HG03064 (cell line): ENCODE measurements at regions not wholly inside any gene's neighbourhood (a gene's known extent, or its start where the extent isn't known, plus 50 kb on each side); places are given as distances from the start of the nearest gene placed in this dataset.

ENCODE experiments used
- ATAC-seq: cut with Tn5 transposase; IDR thresholded peaks from one replicate; pipeline ENCODE4 v1.9.1; 2021; ENCODE audit warnings: low read depth; ENCODE audit not compliant: unreplicated experiment

- no peak for ATAC-seq
Observed at GRCh38 chr18:54714851-54715250, 113.4 kb upstream of the RAB27B start.

DNA sequence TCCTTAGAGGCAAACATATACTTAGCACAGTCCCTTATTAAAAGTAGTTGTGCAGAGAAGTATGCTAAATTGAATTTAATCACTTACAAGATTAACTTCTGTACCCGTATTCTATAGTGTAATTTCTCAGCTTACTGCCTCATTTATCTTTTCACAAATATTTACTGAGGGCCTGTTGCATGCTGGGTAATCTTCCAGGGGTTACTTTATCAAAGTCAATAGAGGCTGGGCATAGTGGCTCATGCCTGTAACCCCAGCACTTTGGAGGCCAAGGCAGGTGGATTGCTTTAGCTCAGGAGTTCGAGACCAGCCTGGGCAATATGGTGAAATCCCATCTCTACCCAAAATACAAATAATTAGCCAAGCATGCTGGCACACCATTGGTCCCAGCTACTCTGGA, 111.7 kb upstream of the RAB27B start:
- no peak for ATAC-seq

DNA sequence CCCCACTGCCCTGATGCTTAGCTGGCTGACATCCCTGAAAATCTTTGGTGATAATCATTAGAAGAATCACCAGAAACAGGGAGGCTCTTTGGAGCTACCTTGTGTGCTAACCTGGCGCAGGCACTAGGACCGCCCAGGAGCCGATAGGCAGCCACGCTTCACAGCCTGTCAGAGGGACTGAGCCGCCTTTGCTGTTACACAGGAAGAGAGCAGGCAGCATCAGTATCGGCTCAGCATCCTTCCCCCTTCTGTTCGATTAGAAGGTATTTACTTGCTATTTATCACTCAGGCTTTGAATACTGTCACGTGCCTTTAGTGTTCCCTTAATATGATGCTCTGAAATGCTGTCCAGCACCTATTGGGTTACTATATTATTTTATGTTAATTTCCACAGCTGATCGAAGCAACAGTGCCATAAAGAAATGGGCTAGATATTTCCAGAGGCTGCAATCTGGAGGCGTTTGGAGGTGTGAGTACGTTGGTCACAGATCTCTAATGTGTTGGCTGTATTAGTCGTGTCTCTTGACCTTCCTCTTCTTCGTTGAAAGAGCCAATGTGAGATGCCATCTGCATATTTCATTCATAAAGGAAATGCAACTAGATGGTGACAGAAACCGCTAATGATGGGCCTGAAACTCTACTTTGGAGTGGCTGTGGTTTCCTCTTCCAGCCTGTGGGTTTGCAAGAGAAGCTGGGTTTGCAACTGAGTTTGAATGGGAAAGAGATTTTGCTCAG, 110.4 kb upstream of the RAB27B start:
- ATAC-seq: no peak

DNA sequence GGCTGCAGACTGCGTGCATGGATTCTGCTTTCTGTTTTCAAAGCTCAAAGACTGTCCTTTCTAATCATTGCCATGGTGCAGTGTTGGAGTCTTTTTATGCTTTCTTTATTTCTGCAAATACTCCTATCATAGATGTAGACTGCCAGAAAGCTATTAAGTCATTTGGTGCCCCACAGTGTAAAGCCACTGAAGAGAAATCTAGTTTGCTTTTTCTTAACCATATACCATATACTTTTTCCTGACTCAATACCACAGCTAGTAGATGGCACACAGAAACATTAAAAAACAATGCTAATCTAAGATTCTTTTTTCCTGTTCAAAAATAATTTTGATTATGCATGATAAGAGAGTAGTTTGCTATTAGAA, 109.9 kb upstream of the RAB27B start:
- ATAC-seq: no peak

DNA sequence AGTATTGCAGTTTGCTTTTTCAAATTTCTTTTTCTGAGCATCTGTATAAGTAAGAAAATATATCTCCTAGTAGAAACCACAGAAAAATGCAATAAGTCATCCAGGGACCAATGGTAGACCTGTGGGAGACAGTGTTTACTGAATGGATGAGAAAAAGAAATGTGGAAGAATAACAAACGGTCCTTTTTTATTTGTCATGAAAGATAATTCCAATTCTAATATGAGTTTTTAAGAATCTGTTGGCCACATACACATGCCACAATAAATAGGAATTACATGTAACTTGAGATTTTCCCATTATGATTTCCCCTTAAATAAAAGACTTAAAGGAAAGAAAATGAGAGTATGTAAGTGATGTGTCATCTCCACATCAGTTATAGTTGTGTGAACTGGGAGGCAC, 107.7 kb upstream of the RAB27B start:
- ATAC-seq: no peak

DNA sequence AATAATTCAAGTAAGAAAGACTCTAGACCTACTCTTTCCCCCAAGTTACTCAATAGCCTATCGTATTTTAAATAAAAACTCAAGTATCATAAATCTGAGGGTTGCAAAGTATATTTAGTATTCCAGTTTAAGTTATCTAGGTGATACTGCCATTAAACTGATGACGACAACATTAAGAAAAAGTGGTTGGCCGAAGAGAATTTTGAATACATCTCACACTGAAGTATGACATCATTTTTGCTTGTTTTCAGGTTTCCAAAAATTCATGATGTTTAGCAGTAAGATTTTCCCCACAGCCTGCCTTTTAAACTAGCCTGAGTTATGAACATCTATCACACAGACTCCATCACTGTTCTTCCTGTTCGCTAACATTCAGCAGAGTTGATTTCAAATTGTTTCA, 102.1 kb upstream of the RAB27B start:
- ATAC-seq: no peak

DNA sequence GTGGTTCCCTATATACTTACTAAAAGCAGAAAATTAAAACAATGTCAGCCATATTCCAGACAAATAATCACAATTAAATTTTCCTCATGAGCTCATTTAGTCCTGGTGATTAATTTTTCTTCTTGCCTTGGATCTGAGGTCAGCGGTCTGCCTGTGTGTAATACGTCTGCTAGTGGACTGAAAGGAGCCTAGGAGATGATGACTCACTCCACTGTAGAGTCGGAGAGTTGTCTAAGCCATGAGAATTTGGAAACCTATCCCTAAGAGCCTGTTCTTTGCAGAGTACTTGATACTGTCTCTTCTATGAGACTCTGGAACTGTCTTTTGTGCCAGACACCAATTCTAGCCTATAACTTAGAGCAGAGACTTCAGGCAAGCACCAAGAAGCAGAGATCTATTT, 94.2 kb upstream of the RAB27B start:
- ATAC-seq: no peak

DNA sequence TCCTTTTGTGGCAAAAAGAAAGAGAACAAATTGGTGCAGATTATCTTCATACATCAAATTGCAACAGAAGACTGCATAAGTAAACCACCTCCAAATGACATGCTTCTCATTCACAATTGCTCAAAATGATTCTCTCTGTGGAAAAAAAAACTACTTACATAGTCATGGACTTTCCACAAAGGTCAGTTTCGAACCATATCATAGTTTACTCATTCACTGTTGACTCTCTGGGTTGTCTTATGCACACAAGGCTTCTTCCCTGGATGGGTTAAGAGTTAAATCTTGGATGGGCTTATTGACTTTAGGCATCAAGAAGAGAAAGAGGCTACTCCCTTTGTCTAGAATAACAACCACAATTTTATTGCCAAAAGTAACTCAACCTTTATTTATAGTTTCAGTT, 91.3 kb upstream of the RAB27B start:
- no peak for ATAC-seq

DNA sequence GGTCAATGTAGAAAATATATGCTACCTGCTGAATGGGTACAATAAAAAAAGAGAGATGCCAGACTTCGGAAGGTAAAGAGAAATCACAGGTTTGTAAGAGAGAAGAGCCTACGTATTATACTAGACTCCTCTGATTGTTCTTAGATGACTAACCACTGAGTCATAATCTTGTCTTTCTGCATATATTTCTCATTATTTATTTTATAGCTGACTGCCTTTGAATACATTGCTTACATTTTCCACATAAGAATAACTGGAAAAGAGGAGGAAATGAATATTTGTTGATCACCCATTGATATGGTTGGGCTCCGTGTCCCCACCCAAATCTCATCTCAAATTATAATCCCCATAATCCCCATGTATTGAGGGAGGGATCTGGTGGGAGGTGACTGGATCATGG, 90.3 kb upstream of the RAB27B start:
- ATAC-seq: no peak

DNA sequence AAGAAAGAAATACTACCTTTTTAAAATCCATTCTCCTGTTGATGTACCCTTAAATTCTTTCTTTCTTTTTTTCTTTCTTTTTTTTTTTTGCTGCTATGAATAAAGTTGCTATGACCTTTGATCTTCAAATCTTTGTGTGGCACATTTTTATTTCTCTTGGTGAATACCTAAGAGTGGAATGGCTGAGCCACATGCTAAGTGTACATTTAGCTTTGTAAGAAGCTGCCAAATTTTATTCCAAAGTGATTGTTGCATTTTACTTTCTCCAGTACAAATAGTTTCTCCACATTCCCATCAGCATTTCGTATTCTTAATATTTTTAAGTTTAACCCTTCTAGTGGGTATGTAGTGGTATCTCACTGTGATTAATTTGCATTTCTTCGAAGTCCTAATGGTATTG, 88.8 kb upstream of the RAB27B start:
- no peak for ATAC-seq

DNA sequence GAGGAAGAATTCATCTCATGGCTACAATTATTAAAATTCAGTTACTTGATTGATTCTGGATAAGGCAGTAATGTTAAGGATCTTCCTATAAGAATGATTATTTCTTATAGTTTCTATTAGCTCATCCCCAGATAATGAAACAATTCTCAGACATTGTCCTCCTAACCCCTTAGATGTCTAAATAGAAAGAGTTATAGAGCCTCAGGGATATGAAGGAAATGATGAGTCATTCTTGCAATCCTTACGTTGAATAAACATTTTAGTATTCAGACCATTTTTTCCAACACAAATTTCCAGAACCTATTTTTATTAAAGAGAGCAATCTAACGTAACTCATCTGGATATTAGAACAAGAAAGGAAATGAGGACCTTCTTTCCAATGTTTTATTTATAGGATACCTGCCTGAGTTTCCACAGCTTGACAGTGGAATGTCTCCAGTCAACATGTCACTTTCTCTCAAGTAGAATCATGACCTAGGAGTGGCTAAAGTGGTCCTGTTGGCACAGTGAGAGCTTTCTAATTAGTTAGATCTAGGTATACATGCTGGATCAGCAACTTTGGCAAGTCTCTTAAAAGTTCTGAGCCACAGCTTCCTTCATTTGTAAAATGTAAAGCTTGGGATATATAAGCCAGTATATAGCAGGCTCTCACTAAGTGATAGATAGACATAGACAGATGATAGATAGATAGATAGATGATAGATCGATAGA, 88.0 kb upstream of the RAB27B start:
- ATAC-seq: no peak

DNA sequence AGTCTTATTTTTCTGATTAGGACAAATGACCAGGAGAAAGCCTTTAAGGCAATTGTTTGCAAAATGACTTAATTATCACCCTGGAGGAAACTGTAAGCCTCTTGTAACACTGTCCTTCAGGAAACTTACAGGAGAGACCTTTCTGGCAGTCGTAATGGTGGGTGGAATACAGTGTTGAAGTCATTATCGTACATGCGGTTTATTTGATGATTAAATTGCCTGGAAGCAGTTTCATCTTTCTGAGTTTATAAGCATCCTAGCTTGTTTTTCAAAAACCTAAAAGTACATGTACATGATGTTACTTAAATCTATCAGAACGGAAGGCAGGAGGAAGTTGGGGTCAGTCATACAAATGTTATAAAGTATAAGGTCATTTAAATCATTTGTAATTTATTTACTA, 86.2 kb upstream of the RAB27B start:
- ATAC-seq: no peak

DNA sequence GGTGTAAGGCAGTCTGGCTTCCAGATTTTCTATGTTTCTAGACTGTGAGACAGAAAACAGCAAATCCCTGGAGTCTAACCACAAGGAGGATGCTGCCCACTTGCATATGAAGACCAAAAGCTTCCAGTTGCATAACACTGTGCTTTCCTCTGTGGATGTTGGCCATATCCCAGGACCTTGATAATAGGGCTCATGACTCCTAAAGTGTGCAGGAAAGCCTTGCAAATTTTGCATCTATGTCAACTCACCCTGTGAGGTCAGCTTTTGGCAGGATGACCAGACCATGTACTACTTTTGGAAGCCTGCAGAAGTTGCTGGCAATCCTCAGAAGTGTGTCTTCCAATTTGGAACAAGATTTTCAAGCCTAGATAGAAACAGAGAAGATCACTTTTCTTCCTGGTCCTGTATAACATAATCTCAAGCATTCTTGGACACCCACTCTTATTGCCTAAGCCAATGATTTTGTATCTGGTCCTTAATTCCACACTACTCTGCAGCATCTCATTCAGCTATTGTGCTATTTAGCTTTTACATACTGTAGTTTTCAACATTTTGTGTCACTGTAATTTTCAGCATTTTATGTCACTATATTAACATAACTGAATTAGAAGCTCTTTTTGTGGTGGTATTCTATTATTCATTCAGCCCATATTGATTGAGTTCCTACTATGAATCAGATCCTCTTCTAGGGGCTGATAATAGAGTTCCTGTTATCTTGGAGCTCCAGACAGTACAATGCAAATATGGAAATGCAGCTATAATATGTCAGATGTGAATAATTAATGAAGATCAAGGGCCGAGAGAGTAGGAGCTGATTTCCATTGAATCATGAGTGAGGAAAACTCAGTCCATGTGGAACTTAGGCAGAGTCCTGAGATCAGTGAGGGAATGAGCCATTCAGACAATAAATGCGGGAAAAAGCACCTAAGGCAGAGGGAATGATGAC, 85.3 kb upstream of the RAB27B start:
- no peak for ATAC-seq

- no peak for ATAC-seq
Observed at GRCh38 chr18:54743605-54743995, 84.7 kb upstream of the RAB27B start.

DNA sequence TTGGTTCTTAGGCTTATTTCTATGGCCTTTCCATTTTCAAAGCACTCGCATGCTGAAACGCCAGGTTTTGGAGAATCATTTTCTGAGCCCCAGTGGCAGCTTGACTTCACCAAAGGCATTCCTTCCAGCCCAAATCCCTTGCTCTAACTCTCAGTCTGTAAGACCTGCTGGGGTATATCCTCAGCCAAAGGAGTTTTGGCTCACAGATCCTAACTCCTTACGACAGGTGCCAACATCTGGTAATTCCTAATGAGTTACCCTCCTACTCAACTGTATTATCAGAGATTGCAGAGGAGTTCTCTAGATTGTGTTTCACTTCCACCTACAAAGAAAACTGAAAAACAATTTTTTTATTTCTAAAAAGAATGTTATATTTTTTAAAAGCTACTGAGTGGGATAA, 79.0 kb upstream of the RAB27B start:
- no peak for ATAC-seq

DNA sequence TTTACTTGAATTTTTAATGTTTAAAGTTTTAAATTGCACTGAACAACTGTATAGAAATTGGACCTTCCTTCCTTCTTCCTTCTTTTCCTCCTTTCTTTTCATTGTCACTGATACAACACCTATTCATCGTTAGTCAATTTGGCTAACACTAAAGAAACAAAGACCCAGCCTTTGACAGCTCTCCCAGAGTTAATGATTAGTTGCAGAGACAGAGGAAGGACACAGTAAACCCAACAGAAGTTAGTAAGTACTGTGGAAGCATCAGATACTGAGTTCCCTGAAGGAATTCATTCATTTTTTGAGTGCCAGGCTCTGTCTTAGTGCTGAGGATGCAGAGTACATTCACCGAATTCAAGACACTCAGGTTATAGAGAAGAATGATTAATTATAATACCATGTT, 77.9 kb upstream of the RAB27B start:
- ATAC-seq: no peak

DNA sequence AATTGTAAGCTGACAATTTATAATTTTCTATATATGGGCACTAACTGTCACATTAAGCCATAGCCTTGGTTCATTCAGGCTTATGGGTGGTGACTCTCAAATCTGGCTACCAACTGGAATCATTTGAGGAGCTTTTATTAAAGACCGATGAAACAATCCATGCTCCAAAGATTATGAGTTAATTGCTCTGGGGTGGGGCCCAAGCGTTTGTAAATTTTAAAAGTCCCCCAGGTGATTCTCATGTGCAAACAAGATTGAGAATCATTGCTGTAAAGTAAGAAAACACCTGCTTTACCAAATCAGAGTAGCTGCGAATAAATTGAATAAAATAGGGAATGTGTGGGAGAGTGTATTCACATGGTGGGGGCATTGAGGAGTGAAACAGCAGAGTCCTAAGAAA, 76.1 kb upstream of the RAB27B start:
- no peak for ATAC-seq

- no peak for ATAC-seq
Observed at GRCh38 chr18:54755456-54755855, 72.8 kb upstream of the RAB27B start.

DNA sequence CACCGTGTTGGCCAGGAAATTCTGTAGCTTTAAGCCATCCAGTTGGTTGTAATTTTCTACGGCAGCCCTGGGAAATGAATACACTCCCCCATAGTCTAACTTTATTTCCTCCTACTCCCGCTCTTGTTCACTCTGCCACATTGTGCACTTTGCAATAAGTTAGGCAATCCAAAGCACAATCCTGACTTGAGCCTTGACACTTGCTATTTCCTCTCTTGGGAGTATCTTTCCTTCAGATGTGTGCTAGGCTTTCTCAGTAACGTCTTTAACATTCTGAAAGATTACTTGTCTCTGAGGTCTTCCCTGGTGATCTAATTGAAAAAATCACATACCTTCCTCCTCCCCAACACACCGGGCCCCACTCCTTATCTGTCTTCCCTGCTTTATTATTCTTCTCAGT, 65.9 kb upstream of the RAB27B start:
- no peak for ATAC-seq

- no peak for ATAC-seq
Observed at GRCh38 chr18:54764786-54765185, 63.5 kb upstream of the RAB27B start.

DNA sequence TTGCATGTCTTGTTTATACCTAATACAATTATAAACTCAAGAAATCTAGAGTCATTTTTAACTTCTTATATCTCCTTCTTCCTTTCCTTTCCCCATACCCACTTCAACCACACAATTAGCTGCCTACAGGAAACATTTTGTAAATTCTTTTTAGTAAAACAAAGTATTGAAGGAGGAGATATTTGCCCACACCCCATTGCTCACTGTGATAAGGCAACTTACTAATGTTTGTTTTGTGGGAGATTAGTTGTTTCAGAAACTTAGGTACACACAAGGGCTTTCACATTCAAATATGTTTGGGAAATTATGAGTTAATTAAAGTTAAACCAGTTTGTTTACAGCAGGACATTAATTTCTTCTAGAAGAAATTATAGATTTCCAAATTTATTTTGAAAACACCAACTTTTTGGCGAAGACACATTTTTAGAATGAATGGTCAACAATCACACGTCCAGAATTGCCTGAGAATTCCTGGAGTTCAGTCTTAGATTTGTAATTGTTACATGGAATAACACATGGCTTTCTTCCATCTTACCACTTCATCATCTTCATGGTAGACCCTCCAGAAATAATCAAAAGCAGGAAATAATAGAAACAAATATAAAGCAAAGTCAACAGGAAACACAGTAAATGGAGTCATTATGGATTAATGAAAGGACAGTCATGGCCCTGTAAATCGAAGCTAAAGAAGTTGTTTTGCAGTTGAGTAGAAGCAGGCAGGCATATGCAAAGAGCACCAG, 62.5 kb upstream of the RAB27B start:
- ATAC-seq: no peak
